H4 (cell line): ENCODE measurements at regions not wholly inside any gene's neighbourhood (a gene's known extent, or its start where the extent isn't known, plus 50 kb on each side); places are given as distances from the start of the nearest gene placed in this dataset.

Experiments
- DNase-seq: peaks from one replicate; pipeline ENCODE4 v3.0.0-alpha.2; 2015; ENCODE audit warnings: low spot score

DNA sequence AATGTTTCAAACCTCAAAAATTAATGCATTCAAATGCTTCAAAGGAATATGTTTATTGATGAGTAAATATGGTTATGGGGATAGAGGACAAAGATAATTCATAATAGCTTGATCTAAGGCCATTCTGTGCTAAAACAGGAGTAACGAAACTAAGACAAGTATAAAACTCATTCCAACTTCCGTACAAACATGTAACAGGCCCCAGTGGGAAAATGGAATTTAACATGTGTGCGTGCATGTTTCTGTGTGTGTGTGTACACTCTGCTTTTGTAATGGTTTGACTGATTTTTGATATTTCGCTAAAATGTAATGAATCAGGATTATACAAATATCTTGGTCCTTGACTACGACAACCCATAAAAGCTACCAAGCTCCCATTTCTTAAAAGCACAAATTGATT is 91.0 kb downstream of the KLF12 start:
- DNase-seq: no peak

DNA sequence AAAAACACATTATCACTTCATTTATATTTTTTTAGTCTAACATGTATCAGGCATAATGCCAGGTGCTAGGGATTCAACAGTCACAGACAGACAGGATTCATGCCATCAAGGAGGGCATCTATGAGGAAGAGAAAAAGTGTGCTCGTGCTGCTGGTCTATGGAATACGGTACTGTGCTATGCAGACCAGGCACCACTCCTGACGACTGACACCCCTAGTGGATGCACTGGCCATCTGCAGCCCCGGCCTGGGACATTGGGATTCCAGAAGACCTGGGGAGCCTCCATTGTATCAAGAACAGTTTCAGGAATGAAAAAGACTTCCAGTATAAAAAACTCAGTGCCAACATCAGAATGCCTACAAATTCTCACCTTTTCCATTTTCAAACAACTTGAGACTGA is 94.0 kb downstream of the KLF12 start:
- peak; percentile 39 for DNase-seq

DNA sequence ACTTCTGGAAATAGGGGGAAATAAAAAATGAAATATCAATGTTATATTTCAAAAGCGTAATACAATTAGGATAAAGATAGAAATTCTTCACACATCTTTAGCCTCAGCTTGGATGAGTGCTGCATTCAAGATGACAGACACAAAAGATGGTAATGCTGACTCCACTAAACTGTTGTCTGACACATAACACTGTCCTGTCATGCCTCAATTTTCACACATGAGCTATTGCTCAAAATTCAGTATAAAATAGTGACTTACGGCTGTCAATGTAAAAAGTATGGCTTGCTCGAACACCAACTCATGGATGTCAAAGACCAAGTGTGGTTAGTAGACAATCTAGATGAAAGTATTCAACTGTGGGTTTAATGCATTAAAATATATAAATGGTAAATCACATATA is 94.5 kb downstream of the KLF12 start:
- DNase-seq: no peak

DNA sequence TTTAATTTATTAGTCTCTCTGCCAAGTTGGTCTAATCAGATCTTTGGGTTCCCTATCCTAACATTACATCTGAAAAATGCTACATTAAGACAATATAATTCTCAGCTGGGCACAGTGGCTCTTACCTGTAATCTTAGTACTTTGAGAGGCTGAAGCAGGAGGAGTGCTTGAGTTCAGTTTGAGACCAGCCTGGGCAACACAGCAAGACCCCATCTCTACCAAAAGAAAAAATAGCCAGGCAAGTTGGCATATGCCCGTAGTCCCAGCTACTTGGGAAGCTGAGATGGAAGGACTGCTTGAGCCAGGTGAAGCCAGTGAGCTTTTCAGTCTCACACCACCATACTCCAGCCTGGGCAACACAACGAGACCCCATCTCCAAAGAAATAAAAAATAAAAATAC is 95.0 kb downstream of the KLF12 start:
- DNase-seq: no peak

DNA sequence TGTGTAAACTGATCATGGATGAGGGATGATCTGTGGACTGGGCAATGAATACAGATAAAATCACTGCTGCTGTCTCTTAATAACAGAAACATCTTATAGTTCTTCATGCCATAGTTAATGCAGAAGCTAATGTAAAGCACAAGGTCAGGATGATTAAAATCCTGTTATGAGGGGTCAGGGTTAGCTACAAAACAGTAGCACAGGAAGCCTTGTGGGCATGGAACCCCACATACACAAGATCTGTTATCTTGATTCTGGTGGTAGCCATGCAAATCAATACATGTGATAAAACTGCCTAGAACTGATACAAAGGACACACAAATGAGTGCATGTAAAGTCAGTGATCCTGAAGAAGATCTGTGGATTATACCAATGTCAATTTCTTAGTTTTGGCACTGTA is 96.4 kb downstream of the KLF12 start:
- no peak for DNase-seq

DNA sequence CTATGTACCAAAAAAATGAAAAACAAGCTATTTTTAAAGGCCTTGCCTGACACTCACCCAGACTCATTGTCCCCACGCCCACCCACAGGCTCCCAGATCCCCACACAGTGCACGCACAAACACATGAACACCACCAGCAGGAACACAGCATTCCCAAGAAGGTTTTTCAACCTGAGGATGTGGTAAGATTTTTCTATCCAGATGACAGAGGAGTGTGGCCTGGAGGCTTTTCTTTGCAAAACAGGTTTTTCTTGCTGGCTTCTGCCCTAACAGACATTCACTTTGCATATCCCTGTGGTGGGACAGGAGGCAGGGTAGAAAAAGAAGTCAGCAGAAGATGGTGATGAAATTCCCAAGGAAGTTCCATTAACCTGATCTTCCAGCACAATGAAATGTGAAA is 97.8 kb downstream of the KLF12 start:
- no peak for DNase-seq

DNA sequence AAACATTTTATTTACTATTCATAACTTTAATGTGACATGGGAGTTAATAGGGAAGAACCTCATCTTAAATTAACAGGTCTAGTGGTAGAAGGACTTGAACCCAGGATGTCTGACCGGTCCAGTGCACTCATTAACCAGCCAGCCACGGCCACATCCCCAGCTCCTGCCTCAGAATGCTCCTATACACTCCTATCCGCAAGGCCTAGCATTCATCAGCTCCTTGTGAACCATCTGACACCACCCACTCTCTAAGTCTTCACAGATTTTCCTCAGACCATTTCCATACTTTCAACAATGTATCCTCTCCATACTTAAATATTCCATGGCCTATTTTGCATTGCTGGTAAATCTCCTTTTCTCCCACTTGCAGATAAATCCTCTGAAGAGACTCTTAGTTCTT is 98.3 kb downstream of the KLF12 start:
- no peak for DNase-seq

DNA sequence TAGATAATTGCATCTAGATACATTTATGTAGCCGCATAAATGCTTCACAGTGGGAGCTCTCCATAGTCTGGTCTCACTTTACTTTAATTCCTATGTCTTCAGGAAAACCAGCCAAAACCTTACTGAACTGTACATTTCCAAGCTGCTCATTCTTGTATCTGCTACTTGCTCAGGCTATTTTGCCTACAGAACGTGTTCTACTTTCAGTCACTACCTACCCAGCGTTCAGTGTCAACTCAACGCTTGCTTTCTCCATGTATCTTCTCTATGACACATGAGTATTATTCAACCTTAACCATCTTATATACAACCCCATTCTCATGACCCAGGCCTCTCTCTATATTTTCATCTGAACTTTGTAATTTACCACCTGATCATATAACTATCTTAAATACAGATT is 101.9 kb downstream of the KLF12 start:
- no peak for DNase-seq

DNA sequence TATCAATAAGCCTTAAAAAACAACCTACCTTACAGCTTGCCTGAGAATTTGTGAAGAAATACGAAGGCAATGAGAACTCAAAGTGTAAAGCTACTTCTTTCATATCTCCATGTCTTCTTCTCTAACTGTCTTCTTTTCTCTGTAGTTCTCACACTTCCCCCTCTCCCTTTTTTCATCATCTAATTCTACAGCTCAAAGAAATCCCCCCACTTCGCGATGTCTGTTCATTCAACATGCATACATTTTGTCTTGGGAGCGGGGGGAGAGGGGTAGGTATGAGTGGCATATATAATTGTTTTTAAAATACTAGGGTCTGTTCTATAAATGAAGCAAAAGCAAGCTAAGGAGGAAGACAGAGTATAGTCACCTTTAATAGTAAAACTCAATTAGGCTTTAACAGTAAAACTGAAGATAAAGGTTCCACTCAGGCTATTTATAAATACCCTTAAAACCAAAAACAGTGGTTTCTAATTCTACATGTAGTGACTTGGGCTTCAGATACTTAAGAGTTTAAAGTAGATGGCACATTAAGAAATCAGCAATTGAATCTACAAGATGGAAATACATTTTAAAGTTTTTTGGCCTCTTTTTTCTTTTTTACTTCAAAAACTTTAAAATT is 106.9 kb downstream of the KLF12 start:
- DNase-seq: no peak

DNA sequence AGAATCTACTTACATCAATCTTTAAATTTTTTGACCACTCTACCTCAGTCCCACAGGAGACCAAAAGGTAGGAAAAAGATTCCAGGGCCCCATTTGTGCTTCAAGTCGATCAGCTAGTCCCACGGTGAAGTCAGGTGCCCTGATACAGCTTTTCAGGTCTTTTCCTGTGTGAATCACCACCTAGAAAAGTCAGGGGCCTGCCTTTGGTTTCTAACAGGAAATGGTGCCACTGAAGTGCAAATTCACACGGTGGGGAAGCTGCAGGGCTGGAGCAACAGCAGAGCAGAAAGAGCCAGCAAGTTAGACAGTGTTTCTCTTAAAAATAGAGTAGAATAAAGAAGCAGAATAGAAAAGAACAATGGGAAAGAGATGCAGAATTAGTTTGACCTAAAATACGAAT is 107.5 kb downstream of the KLF12 start:
- DNase-seq: no peak

DNA sequence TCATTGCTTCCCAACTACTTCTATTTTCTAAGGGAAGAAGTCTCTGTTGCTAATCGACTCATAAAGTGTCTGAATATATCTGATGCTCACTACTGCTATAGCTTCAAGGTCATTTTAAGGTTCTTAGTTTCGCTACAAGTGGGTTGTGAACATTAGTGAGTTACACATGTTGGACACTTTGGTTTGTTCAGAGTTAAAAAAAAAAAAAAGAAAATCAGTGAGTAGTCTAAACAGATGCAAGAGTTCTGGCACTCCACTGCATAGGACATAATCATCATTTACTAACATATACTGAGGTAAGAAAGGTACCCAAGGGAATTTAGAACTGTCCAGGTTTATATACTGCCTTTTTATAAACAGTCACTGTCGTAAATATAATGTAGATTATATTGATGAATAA is 108.8 kb downstream of the KLF12 start:
- DNase-seq: no peak

DNA sequence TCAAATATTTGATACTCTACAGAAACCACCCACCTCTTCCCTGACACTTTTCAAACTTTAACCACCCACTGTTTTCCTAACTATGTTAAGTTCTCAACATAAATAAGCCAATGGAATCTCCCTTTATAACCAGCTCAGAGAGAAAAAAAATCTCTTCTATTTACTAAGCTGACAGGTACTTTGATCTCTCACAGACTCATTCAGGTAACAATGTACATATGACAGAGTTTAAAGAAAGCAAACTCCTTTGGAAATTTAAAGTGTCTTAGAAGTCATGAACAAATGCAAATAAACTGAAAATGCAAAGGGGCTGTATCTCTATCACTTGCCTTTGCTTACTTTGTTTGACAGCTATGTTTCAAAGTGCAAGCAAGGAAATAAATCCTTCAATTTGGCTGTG is 109.3 kb downstream of the KLF12 start:
- DNase-seq: no peak

DNA sequence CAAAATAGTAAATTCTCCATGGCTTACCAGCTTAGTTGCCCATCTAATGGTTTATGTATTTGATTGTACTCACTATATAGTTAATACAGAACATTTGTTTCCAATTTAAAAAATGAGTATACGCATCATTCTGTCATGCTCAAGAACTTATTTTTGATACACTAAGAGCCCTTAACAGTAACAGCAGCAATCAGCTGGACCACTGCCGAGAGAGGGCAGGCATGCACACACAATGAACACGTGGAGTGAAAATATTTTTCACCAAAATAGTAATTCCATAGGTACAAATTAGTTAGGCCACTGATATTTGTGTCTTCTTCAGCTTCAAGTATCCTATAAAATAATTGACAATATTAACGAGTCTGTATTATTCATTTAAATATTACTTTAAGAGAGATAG is 109.9 kb downstream of the KLF12 start:
- DNase-seq: no peak

DNA sequence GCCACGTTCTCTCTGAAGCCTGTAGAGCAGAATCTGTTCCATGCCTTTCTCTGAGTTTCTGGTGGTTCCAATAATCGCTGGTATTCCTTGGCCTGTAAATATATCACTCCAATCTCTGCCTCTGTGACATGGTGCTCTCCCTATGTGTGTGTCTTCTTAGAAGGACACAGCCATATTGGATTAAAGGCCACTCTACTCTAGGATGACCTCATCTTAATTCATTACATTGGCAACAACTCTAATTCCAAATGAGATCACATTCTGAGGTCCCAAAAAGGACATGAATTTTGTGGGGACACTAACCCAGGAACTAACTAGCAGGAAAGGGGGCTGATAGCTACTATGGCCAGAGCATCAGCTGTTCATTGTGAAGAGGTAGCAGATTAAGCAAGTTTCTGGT is 110.7 kb downstream of the KLF12 start:
- DNase-seq: no peak

DNA sequence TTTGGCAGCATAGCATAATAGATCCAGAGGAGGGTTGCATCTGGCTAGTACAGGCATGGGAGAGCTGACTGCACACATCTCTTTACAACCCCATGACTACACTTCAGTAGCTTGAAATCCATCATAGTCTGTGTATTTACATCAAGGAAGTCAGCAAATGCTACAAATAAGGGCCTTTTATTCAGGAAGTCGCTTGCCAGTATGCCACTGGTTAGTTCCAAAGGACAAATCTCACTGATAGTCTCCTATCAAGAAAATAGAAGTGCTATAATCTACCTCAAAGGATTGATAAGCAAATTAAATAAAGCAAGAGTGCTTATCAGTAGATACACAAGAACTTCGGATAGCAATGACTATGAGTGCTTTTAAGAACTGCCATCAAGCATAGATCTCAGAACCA is 112.7 kb downstream of the KLF12 start:
- DNase-seq: no peak

DNA sequence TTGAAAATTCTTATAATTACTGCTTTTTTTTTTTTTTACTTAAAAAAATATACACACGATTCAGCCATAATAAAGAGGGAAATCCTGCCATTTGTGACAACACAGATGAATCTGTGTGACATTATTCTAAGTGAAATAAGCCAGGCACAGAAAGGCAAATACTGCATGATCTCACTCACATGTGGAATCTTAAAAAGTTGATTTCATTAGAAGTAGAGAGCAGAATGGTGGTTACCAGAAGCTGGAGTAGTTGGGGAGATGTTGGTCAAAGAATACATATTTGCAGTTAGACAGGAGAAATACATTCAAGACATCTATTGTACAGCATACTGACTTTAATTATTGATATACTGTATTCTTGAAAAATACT is 116.2 kb downstream of the KLF12 start:
- DNase-seq: no peak

DNA sequence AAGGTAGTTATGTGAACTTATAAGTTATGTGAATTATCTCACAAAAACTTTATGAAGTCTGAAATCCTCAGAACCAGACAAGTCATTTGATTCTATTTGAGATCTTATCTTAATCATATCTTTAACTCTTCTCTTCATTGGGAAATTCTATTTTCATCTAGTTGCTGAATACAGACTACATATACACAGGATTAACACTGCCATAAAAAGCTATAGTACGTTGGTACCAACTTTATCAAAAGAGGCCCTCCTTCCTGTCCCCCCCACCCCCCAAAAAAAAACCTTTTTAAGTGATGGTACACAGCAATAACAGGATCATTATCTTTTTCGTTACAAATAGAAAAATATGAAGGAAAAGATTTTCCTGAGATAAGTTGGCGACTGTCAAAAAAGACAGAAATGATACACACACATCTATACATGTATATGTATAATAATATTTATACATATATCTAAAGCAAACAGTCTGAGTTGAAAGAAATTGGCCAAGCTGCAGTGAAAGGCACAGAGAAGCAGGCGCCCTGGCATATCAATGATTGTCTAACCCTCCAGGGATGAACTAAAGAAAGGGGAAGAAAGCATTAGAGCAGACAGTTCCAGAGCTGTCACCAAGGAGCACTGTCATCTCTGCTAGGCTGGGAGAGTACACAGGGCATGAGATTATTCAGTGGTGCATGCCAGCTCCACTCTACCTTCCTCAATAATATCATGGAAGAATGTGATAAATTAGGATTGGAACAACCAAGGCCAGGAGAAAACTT is 116.7 kb downstream of the KLF12 start:
- DNase-seq: no peak

DNA sequence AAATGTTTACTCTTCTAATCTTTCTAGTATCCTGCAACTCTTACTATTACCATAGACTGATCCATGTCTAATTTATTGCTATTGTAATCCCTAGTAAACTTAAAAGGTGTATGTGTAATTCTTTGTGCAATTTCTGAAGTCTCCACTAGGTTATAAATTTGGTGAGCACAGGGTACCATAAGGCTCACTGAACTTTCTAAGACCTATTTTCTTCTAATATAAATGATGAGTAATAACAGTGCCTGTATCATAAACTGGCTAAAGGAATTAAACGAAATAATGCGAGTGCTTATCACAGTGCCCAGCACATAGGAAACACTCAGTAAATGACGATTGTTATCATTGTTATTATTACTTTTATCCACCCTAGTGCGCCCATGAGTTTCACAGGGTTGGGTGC is 119.1 kb downstream of the KLF12 start:
- DNase-seq: no peak

DNA sequence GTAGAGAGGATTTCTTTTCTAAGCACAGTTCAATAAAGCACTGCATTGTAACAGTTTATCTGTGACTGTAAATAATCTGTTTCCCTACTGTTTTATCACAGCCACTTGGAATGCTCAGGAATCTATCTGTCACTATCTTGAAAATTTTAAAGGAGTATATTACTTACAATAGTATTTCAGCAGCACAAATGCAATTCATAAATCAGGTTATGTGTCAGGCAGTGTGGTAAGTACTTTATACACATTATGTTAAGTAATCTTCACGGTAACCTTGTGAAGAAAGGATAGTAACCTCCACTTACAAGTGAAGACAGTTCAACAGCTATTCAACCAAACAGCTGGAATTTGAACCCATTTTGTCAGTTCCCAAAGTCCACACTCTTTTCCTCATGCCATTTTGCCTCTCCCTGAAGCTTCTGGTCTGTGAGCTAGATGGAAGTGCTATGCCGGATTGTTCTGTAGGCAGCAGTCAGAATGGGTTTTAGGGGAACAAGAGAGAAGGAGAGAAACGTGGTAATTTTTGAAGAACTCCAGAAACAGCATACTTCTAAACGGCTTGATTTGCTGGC is 125.0 kb downstream of the KLF12 start:
- no peak for DNase-seq

DNA sequence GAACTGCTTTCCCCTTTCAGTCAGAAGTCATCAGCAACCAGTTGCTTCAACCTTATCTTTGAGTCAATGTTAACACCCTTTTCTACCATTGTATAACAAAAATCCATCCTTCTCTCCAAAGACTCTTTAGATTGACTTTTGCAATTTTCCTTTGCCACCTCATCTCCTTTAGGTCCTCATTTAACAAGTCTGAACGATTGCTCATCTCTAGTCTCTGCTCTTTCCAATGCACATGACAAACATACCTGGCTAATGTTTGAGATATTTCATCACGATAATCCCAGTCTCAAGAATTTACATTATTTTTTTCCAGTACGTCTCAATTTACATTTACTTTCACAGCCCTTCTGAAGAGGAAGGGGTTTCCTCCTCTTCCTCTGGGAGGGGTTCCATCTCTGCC is 127.5 kb downstream of the KLF12 start:
- no peak for DNase-seq

DNA sequence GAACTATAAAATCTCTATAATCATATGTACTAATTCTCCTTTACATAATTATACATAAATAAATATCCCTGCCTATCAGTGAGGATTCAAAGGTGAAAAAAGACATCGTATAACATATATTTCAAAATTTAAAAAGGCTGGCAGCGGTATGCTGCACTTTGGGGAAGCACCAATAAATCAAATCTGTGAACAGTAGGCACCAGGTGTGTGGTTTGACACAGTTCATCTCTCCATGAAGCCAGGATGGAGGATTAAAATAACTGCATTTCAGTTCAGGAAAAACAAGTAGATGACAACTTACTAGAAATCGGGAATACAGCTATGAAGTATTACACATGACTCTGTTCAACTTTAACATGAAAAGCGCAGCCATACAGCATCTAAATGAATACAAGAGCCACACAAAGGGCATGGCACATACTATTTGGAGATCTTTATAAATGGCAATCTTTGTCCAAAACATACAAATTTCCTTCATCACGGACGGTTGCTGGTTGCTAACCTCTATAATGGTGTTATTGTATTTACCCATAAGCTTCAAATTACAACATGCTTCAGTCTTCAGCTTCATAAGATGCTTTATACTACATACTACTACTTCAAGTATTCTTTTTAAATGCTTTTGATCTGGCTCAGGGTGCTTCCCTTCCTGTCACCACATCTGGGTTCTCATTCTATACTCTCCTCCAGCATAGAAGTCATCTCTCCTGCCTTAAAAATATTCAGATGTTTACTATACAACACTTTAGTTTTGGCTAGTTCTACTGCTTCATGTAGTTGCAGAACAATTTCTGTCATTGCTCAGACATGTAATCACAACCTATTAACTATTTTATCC is 128.7 kb downstream of the KLF12 start:
- no peak for DNase-seq

DNA sequence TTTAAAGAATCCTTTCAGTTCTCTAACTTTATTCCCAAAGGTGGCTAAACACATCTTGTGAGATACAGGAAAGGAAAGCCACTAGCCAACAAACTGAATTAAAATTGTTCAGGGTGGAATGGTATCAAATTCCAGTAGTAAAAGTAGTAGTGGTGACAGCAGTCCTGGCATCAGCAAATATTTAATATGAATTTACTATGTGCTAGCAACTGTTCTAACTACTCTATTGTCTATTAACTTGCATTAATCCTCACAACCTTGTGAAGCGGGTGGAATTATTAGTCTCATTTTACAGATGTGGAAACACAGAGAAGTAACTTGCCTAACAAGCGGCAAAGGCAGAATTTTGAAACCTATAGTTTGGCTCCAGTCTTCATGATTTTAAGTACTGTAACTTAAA is 130.1 kb downstream of the KLF12 start:
- no peak for DNase-seq

DNA sequence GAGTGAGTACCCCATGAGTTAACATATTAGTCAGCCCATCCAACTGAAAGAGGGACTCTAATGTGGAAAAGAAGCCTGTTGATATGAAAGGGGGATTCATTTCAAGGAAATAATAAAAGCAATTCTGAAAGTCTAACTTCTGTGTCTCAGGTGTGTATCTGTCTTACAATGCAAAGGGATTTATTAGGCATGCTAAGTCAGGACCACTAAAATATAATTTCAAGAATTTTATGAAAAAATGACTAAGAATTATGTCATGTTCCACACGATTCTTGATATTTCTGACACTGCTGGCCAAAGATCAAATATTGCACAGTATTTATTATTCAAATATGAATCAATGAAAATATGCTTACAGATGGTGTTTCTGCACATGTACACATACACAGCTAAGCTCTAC is 130.8 kb downstream of the KLF12 start:
- DNase-seq: no peak
